ENCODE measurements at regions not wholly inside any gene's neighbourhood (a gene's known extent, or its start where the extent isn't known, plus 50 kb on each side); places are given as distances from the start of the nearest gene placed in this dataset.

DNA sequence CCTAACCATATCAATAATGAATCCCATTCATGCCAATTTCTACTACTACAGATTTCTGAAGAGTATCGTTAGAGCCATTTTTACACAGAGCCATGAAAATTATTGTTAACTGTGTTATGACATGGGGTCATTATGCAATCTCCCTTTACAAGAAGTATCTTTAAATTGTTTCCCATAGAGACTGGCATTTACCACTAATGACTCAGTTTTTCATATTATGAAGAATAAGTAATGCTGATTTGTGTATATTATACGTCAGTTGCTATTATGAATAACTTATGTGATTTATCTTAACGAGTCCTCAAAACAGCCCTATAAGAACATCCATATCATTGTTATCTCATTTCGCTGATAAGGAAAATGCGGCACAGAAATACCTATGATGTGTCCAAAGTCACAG, 173.8 kb downstream of the KCNJ2 start:
- TF ChIP-seq, protein P1, sequence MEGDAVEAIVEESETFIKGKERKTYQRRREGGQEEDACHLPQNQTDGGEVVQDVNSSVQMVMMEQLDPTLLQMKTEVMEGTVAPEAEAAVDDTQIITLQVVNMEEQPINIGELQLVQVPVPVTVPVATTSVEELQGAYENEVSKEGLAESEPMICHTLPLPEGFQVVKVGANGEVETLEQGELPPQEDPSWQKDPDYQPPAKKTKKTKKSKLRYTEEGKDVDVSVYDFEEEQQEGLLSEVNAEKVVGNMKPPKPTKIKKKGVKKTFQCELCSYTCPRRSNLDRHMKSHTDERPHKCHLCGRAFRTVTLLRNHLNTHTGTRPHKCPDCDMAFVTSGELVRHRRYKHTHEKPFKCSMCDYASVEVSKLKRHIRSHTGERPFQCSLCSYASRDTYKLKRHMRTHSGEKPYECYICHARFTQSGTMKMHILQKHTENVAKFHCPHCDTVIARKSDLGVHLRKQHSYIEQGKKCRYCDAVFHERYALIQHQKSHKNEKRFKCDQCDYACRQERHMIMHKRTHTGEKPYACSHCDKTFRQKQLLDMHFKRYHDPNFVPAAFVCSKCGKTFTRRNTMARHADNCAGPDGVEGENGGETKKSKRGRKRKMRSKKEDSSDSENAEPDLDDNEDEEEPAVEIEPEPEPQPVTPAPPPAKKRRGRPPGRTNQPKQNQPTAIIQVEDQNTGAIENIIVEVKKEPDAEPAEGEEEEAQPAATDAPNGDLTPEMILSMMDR (conservative IDR thresholded peaks at IDR 0.05; ENCODE audit: low read length): no peak
- TF ChIP-seq EZH2phosphoT487 (IDR thresholded peaks at IDR 0.05; ENCODE audit: borderline replicate concordance): no peak

All from Loucy (cell line).